Esophagus muscularis mucosa (tissue), 4 donors: ENCODE measurements at regions not wholly inside any gene's neighbourhood (a gene's known extent, or its start where the extent isn't known, plus 50 kb on each side); places are given as distances from the start of the nearest gene placed in this dataset.

ENCODE experiments used
- DNase-seq: peaks from one replicate; pipeline ENCODE4 v3.0.0-alpha.2; 2017; ENCODE audit errors: extremely low spot score
- H3K27ac ChIP-seq, 4 donors: fragments of 200-600 bp; sonication (generic); replicated peaks in 1 of 4; 1 replicate in 3 of 4; 2 replicates in 1 of 4; pipeline ENCODE4 v1.5.1; 2016 to 2019; ENCODE audit warnings: mild to moderate bottlenecking in 1 of 4
- H3K27me3 ChIP-seq, 4 donors: fragments of 200-600 bp; sonication (generic); one replicate each; pipeline versions ENCODE4 v1.5.1 to v1.6.0; 2016 to 2019
- H3K36me3 ChIP-seq, 4 donors: fragments of 200-600 bp; sonication (generic); one replicate each; pipeline ENCODE4 v1.5.1; 2016 to 2019
- H3K4me1 ChIP-seq, 4 donors: fragments of 200-600 bp; sonication (generic); one replicate each; pipeline ENCODE4 v1.5.1; 2016 to 2019
- H3K4me3 ChIP-seq, 4 donors: fragments of 200-600 bp; sonication (generic); 1 replicate in 2 of 4; 2 replicates in 2 of 4; pipeline ENCODE4 v1.5.1; 2016 to 2019; ENCODE audit warnings: mild to moderate bottlenecking in 4 of 4, moderate library complexity in 1 of 4
- H3K9me3 ChIP-seq, 4 donors: fragments of 200-600 bp; sonication (generic); 1 replicate in 3 of 4; 2 replicates in 1 of 4; pipeline ENCODE4 v1.5.1; 2016 to 2019
- EP300 ChIP-seq: sonication (generic); formaldehyde crosslinking; IDR thresholded peaks from one replicate; pipeline ENCODE4 v1.6.1; 2017; ENCODE audit warnings: antibody characterized with exemption
- POLR2A ChIP-seq: fragments of 450-650 bp; IDR thresholded peaks from one replicate; pipeline ENCODE4 v1.6.1; 2017; ENCODE audit warnings: antibody characterized with exemption, moderate library complexity, mild to moderate bottlenecking, low read depth
- POLR2AphosphoS5 ChIP-seq, 2 donors: sonication (generic); formaldehyde crosslinking; IDR thresholded peaks; one replicate each; pipeline ENCODE4 v1.6.1; 2017; ENCODE audit warnings: antibody characterized with exemption in 2 of 2
- WGBS: methylation state at CpG from one replicate; pipeline ENCODE4 v1.1.5; 2018; 5-methylcytosine and 5-hydroxymethylcytosine counted together
- intact Hi-C: fragments of 100-400 bp; cut with DNase I; formaldehyde crosslinking; loops from one replicate; pipeline ENCODE4 v1.15.1; 2023
- TF ChIP-seq, protein P1 (sequence below), 3 experiments: fragments of 200-600 bp in 2 of 3; fragments of 450-650 bp in 1 of 3; sonication (generic) in 2 of 3; IDR thresholded peaks; one replicate each; pipeline ENCODE4 v1.5.1; 2017 to 2019; ENCODE audit warnings: antibody characterized with exemption in 3 of 3, mild to moderate bottlenecking in 2 of 3, moderate library complexity in 1 of 3

DNA sequence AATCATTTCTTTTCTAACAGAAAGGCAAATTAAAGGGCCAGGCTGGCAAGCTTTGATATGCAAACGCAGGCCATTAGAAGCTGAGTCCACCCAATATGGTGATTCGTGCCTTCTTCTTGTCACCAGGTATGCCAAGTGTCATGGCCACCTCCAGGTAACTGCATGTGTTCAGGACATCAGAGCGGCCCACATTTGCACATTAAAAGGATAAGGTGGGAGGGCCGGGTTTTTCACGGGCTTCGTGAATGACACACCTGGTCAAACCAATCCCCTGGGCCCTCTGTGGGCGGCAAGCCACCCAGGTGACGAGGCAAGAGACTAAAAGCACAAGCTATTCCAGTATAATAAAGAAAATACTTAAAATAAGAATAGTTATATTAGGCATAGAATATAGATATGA, 75.9 kb upstream of the TSPAN11 start:
- TF ChIP-seq POLR2A (no peak), POLR2AphosphoS5 (IDR thresholded peaks at IDR 0.05) (no peak), EP300 (no peak)
- TF ChIP-seq, protein P1, sequence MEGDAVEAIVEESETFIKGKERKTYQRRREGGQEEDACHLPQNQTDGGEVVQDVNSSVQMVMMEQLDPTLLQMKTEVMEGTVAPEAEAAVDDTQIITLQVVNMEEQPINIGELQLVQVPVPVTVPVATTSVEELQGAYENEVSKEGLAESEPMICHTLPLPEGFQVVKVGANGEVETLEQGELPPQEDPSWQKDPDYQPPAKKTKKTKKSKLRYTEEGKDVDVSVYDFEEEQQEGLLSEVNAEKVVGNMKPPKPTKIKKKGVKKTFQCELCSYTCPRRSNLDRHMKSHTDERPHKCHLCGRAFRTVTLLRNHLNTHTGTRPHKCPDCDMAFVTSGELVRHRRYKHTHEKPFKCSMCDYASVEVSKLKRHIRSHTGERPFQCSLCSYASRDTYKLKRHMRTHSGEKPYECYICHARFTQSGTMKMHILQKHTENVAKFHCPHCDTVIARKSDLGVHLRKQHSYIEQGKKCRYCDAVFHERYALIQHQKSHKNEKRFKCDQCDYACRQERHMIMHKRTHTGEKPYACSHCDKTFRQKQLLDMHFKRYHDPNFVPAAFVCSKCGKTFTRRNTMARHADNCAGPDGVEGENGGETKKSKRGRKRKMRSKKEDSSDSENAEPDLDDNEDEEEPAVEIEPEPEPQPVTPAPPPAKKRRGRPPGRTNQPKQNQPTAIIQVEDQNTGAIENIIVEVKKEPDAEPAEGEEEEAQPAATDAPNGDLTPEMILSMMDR (IDR thresholded peaks at IDR 0.05), result no peak
- intact Hi-C loops, result no loop called here
- Histone ChIP-seq H3K4me1 (peaks cover 0 to 5% (median 0%) of the 10 kb centered on the region in 4 donors), H3K4me3 (no peak overlapping the region), H3K9me3 (no peaks in the 10 kb centered on the region), H3K27ac (peak overlapping the region in 1 of 4 donors; percentile 73), H3K36me3 (no peaks in the 10 kb centered on the region), H3K27me3 (peaks cover 0 to 1% (median 0%) of the 10 kb centered on the region in 4 donors)
- WGBS, result 32% methylated on average over 8 of the region's 8 CpGs
- DNase-seq, result no peak

- Histone ChIP-seq H3K4me1 (peaks cover 0 to 5% (median 2%) of the 10 kb centered on the region in 4 donors), H3K9me3 (no peaks in the 10 kb centered on the region), H3K27me3 (peaks cover 0 to 15% (median 0%) of the 10 kb centered on the region in 4 donors), H3K36me3 (no peaks in the 10 kb centered on the region), H3K4me3 (no peak overlapping the region), H3K27ac (no peak overlapping the region)
- no peak for DNase-seq
- intact Hi-C loops, result loop anchor here (5.0 kb wide), 2 partner anchors 140 to 425 kb away; no protein-coding TSS in a partner anchor
- WGBS, result 32% methylated on average over 3 of the region's 3 CpGs
- TF ChIP-seq, protein P1 (IDR thresholded peaks at IDR 0.05), result peak; percentile 52 to 69 (median 58)
- TF ChIP-seq POLR2A, result no peak
These were observed 79.3 kb upstream of the TSPAN11 start for GRCh38 chr12:30847259-30847658.

DNA sequence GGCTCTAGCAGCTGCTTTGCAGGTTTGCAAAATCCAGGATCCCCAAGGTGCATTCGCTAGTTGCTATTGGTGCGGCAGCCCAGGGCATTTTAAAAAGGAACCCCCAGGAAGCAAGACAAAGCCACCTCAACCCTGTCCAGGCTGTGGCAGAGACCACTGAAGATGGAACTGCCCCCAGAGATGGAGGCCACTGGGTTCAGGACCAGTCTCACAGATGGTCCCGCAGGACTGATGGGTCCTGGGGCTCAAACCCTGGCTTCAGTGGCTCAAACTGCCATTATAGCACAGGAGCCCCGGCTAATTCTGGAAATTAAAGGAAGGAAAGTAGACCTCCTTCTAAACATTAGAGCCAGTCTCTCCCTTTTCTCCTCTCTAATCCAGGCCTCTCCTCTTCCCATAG, 79.8 kb upstream of the TSPAN11 start:
- H3K4me3 ChIP-seq, result no peak overlapping the region
- intact Hi-C loops, result loop anchor here (5.0 kb wide), 2 partner anchors 141 to 426 kb away; no protein-coding TSS in a partner anchor

DNA sequence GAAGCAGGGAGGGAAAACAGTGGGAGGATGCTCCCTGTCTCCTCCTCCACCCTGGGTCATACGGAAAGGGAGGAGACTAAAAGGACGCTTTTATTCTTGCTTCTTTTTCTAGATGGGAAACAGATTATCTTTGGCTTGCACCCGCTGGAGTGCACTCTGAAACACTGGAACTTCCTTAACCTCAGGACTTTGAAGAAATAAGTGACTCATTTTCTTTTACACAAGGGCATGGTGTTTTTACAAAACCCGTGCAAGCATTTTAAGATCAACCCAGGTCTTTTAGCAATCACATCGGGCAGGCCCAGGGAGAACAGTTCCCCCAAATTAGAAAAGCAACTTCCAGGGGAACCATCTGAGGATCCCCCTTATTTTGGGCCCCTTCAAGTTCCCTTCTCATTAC, 80.9 kb upstream of the TSPAN11 start:
- Histone ChIP-seq H3K27ac (no peak overlapping the region), H3K4me3 (no peak overlapping the region), H3K27me3 (peaks cover 0 to 15% (median 0%) of the 10 kb centered on the region in 4 donors), H3K36me3 (no peaks in the 10 kb centered on the region), H3K4me1 (peaks cover 0 to 3% (median 0%) of the 10 kb centered on the region in 4 donors), H3K9me3 (no peaks in the 10 kb centered on the region)
- WGBS, result 76% methylated on average over 5 of the region's 5 CpGs
- TF ChIP-seq POLR2A (no peak), EP300 (no peak), POLR2AphosphoS5 (IDR thresholded peaks at IDR 0.05) (no peak)
- TF ChIP-seq, protein P1 (IDR thresholded peaks at IDR 0.05), result no peak
- DNase-seq, result no peak
- intact Hi-C loops, result loop anchor here (5.0 kb wide), 2 partner anchors 142 to 427 kb away; no protein-coding TSS in a partner anchor

More for the DNA sequence above, 79.8 kb upstream of the TSPAN11 start:
- no peaks in the 10 kb centered on the region for H3K36me3 ChIP-seq
- peaks cover 0 to 4% (median 2%) of the 10 kb centered on the region in 4 donors for H3K4me1 ChIP-seq
- H3K27me3 ChIP-seq, result peaks cover 0 to 15% (median 0%) of the 10 kb centered on the region in 4 donors
- WGBS, result 76% methylated on average over 4 of the region's 4 CpGs
- no peak for DNase-seq
- H3K9me3 ChIP-seq, result no peaks in the 10 kb centered on the region
- TF ChIP-seq POLR2AphosphoS5 (IDR thresholded peaks at IDR 0.05), result no peak
- TF ChIP-seq EP300, result no peak
- TF ChIP-seq, protein P1 (IDR thresholded peaks at IDR 0.05), result no peak
- no peak for TF ChIP-seq POLR2A
- H3K27ac ChIP-seq, result no peak overlapping the region

DNA sequence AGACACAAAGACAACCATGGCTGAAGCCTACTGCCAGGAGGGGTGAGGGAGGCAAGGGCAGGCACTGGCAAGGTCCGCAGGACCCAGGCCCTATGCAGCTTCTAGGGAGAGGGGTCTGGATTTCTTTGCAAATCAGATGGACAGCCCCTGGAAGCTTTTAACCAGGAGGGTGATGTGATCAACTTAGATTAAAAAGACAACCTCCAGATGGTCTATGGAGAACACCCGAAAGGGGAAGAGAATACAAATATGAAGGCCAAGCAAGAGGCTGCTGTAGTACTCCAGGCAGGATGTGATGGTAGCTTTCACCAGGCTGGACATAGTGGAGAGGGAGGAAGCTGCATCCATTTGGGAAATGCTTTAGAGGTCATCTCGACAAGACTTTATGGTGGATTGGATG, 83.3 kb upstream of the TSPAN11 start:
- no peaks in the 10 kb centered on the region for H3K9me3 ChIP-seq
- TF ChIP-seq, protein P1 (IDR thresholded peaks at IDR 0.05), result no peak
- no peak for TF ChIP-seq EP300
- no peak for TF ChIP-seq POLR2AphosphoS5 (IDR thresholded peaks at IDR 0.05)
- no peak for TF ChIP-seq POLR2A
- H3K36me3 ChIP-seq, result no peaks in the 10 kb centered on the region
- no peak overlapping the region for H3K27ac ChIP-seq
- DNase-seq, result no peak
- H3K4me1 ChIP-seq, result peaks cover 0 to 3% (median 0%) of the 10 kb centered on the region in 4 donors
- intact Hi-C loops, result no loop called here
- 88% methylated on average over 3 of the region's 3 CpGs for WGBS
- no peak overlapping the region for H3K4me3 ChIP-seq
- peaks cover 0 to 15% (median 0%) of the 10 kb centered on the region in 4 donors for H3K27me3 ChIP-seq
